Small intestine (tissue), 7 donors: ENCODE measurements at regions not wholly inside any gene's neighbourhood (a gene's known extent, or its start where the extent isn't known, plus 50 kb on each side); places are given as distances from the start of the nearest gene placed in this dataset.

Experiments used
- DNase-seq, 2 donors: peaks; one replicate each; pipeline versions ENCODE4 v3.0.0 to v3.0.0-alpha.2; 2013
- FAIRE-seq: peaks from 2 replicates; lab custom pipeline; 2012; peaks lifted over from hg19 to GRCh38; lab: Jason Lieb, UNC
- H3K27ac ChIP-seq, 3 donors: one replicate each; pipeline ENCODE4 v1.5.1; 2013; ENCODE audit warnings: low read length in 2 of 3, mild to moderate bottlenecking in 2 of 3, control low read depth in 1 of 3, inconsistent platforms in 1 of 3, low read depth in 1 of 3, moderate library complexity in 1 of 3
- H3K27me3 ChIP-seq, 3 donors: one replicate each; pipeline ENCODE4 v1.6.1; 2013; ENCODE audit warnings: low read length in 3 of 3, inconsistent platforms in 1 of 3; ENCODE audit not compliant: control insufficient read depth in 3 of 3, insufficient read depth in 3 of 3
- H3K36me3 ChIP-seq, 3 donors: one replicate each; pipeline ENCODE4 v1.6.1; 2013; ENCODE audit warnings: low read length in 3 of 3, inconsistent platforms in 1 of 3, low read depth in 1 of 3, mild to moderate bottlenecking in 1 of 3, moderate library complexity in 1 of 3; ENCODE audit not compliant: control insufficient read depth in 3 of 3, insufficient read depth in 2 of 3
- H3K4me1 ChIP-seq, 3 donors: one replicate each; pipeline ENCODE4 v1.6.1; 2013; ENCODE audit warnings: low read length in 2 of 3, inconsistent platforms in 1 of 3, low read depth in 1 of 3, mild to moderate bottlenecking in 1 of 3, moderate library complexity in 1 of 3; ENCODE audit not compliant: control insufficient read depth in 3 of 3, insufficient read depth in 2 of 3
- H3K4me3 ChIP-seq, 3 donors: one replicate each; pipeline ENCODE4 v1.5.1; 2013; ENCODE audit warnings: low read length in 3 of 3, control low read depth in 1 of 3, inconsistent platforms in 1 of 3, low read depth in 1 of 3, mild to moderate bottlenecking in 1 of 3, moderate library complexity in 1 of 3
- H3K9me3 ChIP-seq, 2 donors: one replicate each; pipeline ENCODE4 v1.6.1; 2013; ENCODE audit warnings: low read depth in 1 of 2, low read length in 1 of 2; ENCODE audit not compliant: control insufficient read depth in 2 of 2, insufficient read depth in 1 of 2
- WGBS, 3 donors: extraction: QIAGEN DNeasy Blood & Tissue Kit; methylation state at CpG; one replicate each; pipeline ENCODE4 v1.1.7; 2013; 5-methylcytosine and 5-hydroxymethylcytosine counted together
- donor health status: healthy with polysubstance abuse.
- donor health status: control.
- donor health status: control.
- donor health status: Bipolar disorder and iron deficiency.
- donor health status: healthy.

GRCh38 chr18:1466035-1466434, 561.4 kb downstream of the ADCYAP1 start:
- Histone ChIP-seq H3K4me3 (no peak overlapping the region), H3K4me1 (no peaks in the 10 kb centered on the region), H3K27ac (no peak overlapping the region), H3K36me3 (no peaks in the 10 kb centered on the region), H3K27me3 (no peaks in the 10 kb centered on the region), H3K9me3 (no peaks in the 10 kb centered on the region)
- DNase-seq (no peak), FAIRE-seq (no peak)
- 88 to 94% (median 93%) methylated on average over 3 of the region's 3 CpGs for WGBS, 3 donors

- WGBS, 3 donors = 51 to 72% (median 65%) methylated on average over 5 of the region's 5 CpGs
- FAIRE-seq (no peak), DNase-seq (no peak)
- Histone ChIP-seq H3K4me3 (no peak overlapping the region), H3K36me3 (no peaks in the 10 kb centered on the region), H3K27ac (no peak overlapping the region), H3K4me1 (no peaks in the 10 kb centered on the region), H3K9me3 (no peaks in the 10 kb centered on the region), H3K27me3 (no peaks in the 10 kb centered on the region)
Measured at GRCh38 chr18:1467461-1467964, 562.8 kb downstream of the ADCYAP1 start.

GRCh38 chr18:1468550-1468949, 563.9 kb downstream of the ADCYAP1 start:
- WGBS, 3 donors = 63 to 75% (median 70%) methylated on average over 2 of the region's 2 CpGs
- no peaks in the 10 kb centered on the region for H3K4me1 ChIP-seq

GRCh38 chr18:1475867-1476266, 571.2 kb downstream of the ADCYAP1 start:
- Histone ChIP-seq H3K27me3 (no peaks in the 10 kb centered on the region), H3K9me3 (no peaks in the 10 kb centered on the region), H3K4me1 (no peaks in the 10 kb centered on the region), H3K4me3 (no peak overlapping the region), H3K27ac (no peak overlapping the region), H3K36me3 (no peaks in the 10 kb centered on the region)
- WGBS, 3 donors = 82 to 88% (median 86%) methylated on average over 7 of the region's 7 CpGs
- no peak for DNase-seq
- no peak for FAIRE-seq

More at GRCh38 chr18:1468550-1468949, 563.9 kb downstream of the ADCYAP1 start:
- Histone ChIP-seq H3K9me3 (no peaks in the 10 kb centered on the region), H3K27me3 (no peaks in the 10 kb centered on the region), H3K36me3 (no peaks in the 10 kb centered on the region), H3K4me3 (no peak overlapping the region), H3K27ac (no peak overlapping the region)
- FAIRE-seq (no peak), DNase-seq (no peak)

GRCh38 chr18:1480309-1480708, 575.6 kb downstream of the ADCYAP1 start:
- H3K27me3 ChIP-seq = no peaks in the 10 kb centered on the region
- H3K9me3 ChIP-seq = no peaks in the 10 kb centered on the region
- no peak for FAIRE-seq
- H3K27ac ChIP-seq = no peak overlapping the region
- DNase-seq = no peak
- H3K4me1 ChIP-seq = no peaks in the 10 kb centered on the region
- no peaks in the 10 kb centered on the region for H3K36me3 ChIP-seq
- 10 to 42% (median 12%) methylated on average over 2 of the region's 2 CpGs for WGBS, 3 donors
- H3K4me3 ChIP-seq = no peak overlapping the region

GRCh38 chr18:1481577-1481976, 576.9 kb downstream of the ADCYAP1 start:
- no peak for DNase-seq
- no peak for FAIRE-seq
- no peaks in the 10 kb centered on the region for H3K9me3 ChIP-seq
- no peak overlapping the region for H3K27ac ChIP-seq
- no peaks in the 10 kb centered on the region for H3K27me3 ChIP-seq
- H3K4me3 ChIP-seq = no peak overlapping the region
- WGBS, 3 donors = 20 to 47% (median 22%) methylated on average over 1 of the region's 1 CpG
- H3K36me3 ChIP-seq = no peaks in the 10 kb centered on the region
- no peaks in the 10 kb centered on the region for H3K4me1 ChIP-seq

GRCh38 chr18:1483385-1483784, 578.7 kb downstream of the ADCYAP1 start:
- Histone ChIP-seq H3K4me3 (no peak overlapping the region), H3K27me3 (no peaks in the 10 kb centered on the region), H3K9me3 (no peaks in the 10 kb centered on the region), H3K4me1 (no peaks in the 10 kb centered on the region), H3K27ac (no peak overlapping the region), H3K36me3 (no peaks in the 10 kb centered on the region)
- FAIRE-seq (no peak), DNase-seq (no peak)

- H3K36me3 ChIP-seq = no peaks in the 10 kb centered on the region
- H3K27ac ChIP-seq = no peak overlapping the region
- DNase-seq = no peak
- H3K4me1 ChIP-seq = no peaks in the 10 kb centered on the region
- no peak for FAIRE-seq
- no peaks in the 10 kb centered on the region for H3K27me3 ChIP-seq
- WGBS, 3 donors = 80 to 89% (median 84%) methylated on average over 2 of the region's 2 CpGs
- no peaks in the 10 kb centered on the region for H3K9me3 ChIP-seq
- no peak overlapping the region for H3K4me3 ChIP-seq
Measured at GRCh38 chr18:1487457-1487856, 582.8 kb downstream of the ADCYAP1 start.

- H3K4me3 ChIP-seq = no peak overlapping the region
- H3K9me3 ChIP-seq = no peaks in the 10 kb centered on the region
- no peaks in the 10 kb centered on the region for H3K4me1 ChIP-seq
- 66 to 79% (median 70%) methylated on average over 4 of the region's 4 CpGs for WGBS, 3 donors
- DNase-seq = no peak
- no peaks in the 10 kb centered on the region for H3K27me3 ChIP-seq
- no peak overlapping the region for H3K27ac ChIP-seq
- no peaks in the 10 kb centered on the region for H3K36me3 ChIP-seq
- FAIRE-seq = no peak
Measured at GRCh38 chr18:1488394-1488793, 583.7 kb downstream of the ADCYAP1 start.
